Prostate gland (tissue), 2 donors: ENCODE measurements at regions not wholly inside any gene's neighbourhood (a gene's known extent, or its start where the extent isn't known, plus 50 kb on each side); places are given as distances from the start of the nearest gene placed in this dataset.

Experiments used
- POLR2A ChIP-seq: fragments of 450-650 bp; IDR thresholded peaks from one replicate; pipeline ENCODE4 v1.6.1; 2016; ENCODE audit warnings: antibody characterized with exemption, mild to moderate bottlenecking
- POLR2AphosphoS5 ChIP-seq: sonication (generic); formaldehyde crosslinking; IDR thresholded peaks from one replicate; pipeline ENCODE4 v1.6.1; 2017; ENCODE audit warnings: antibody characterized with exemption
- TF ChIP-seq, protein P1 (sequence below), 4 experiments: fragments of 200-600 bp in 2 of 4; fragments of 450-650 bp in 2 of 4; sonication (generic) in 2 of 4; IDR thresholded peaks; 1 replicate in 3 of 4; 2 replicates in 1 of 4; pipeline ENCODE4 v1.5.1; 2016 to 2019; ENCODE audit warnings: antibody characterized with exemption in 4 of 4, mild to moderate bottlenecking in 2 of 4, moderate library complexity in 2 of 4

DNA sequence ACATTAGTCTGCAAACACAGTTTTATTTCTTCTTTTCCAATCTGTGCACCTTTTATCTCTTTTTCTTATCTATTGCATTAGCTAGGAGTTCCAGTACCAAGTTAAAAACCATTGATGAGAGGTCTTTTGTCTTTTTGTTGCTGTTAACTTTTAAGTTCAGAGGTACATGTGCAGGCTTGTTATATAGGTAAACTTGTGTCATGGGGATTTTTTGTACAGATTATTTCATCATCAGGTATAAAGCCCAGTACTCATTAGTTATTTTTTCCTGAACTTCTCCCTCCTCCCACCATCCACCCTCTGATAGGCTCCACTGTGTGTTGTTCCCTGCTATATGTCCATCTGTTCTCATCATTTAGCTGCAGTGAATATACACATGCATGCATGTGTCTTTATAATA is 349.9 kb downstream of the PDHA2 start:
- TF ChIP-seq, protein P1, sequence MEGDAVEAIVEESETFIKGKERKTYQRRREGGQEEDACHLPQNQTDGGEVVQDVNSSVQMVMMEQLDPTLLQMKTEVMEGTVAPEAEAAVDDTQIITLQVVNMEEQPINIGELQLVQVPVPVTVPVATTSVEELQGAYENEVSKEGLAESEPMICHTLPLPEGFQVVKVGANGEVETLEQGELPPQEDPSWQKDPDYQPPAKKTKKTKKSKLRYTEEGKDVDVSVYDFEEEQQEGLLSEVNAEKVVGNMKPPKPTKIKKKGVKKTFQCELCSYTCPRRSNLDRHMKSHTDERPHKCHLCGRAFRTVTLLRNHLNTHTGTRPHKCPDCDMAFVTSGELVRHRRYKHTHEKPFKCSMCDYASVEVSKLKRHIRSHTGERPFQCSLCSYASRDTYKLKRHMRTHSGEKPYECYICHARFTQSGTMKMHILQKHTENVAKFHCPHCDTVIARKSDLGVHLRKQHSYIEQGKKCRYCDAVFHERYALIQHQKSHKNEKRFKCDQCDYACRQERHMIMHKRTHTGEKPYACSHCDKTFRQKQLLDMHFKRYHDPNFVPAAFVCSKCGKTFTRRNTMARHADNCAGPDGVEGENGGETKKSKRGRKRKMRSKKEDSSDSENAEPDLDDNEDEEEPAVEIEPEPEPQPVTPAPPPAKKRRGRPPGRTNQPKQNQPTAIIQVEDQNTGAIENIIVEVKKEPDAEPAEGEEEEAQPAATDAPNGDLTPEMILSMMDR (IDR thresholded peaks at IDR 0.05) = no peak
- TF ChIP-seq POLR2A (no peak), POLR2AphosphoS5 (no peak)
